GM12878 (cell line): ENCODE measurements at regions not wholly inside any gene's neighbourhood (a gene's known extent, or its start where the extent isn't known, plus 50 kb on each side); places are given as distances from the start of the nearest gene placed in this dataset.

Source experiments
- ATAC-seq: fragments of 200-7000 bp; cut with Tn5 transposase; 3 replicates; pipeline ENCODE4 v1.9.1; 2020; ENCODE audit warnings: mild to moderate bottlenecking, moderate library complexity
- BruUV-seq: library from RNA; stranded (reverse); fragments of 400-500 nt; replicated peaks from 2 replicates; lab custom pipeline; 2021; lab: Mats Ljungman, UMichigan
- CTCF ChIA-PET: fragments of 300-600 bp; sonication (Branson Sonifier 250); formaldehyde crosslinking; extraction: SDS; loops from one replicate; lab custom pipeline; 2021; ENCODE audit warnings: inconsistent platforms; lab: Yijun Ruan, JAX
- POLR2A ChIA-PET: fragments of 350-600 bp; formaldehyde crosslinking; extraction: SDS; loops from one replicate; lab custom pipeline; 2021; ENCODE audit warnings: inconsistent platforms; lab: Charles Lee
- RAD21 ChIA-PET: fragments of 300-600 bp; sonication (Branson Sonifier 250); formaldehyde crosslinking; loops from one replicate; lab custom pipeline; 2023; ENCODE audit warnings: antibody characterized with exemption; ENCODE audit not compliant: unreplicated experiment; lab: Charles Lee
- SMC1A ChIA-PET: fragments of 300-600 bp; sonication (Branson Sonifier 250); formaldehyde crosslinking; loops from one replicate; lab custom pipeline; 2023; ENCODE audit not compliant: unreplicated experiment, uncharacterized antibody; lab: Charles Lee
- DNase-seq: peaks from one replicate; pipeline ENCODE4 v3.0.0-alpha.2; 2011; ENCODE audit warnings: low read depth, low spot score
- FAIRE-seq: peaks from 3 replicates; lab custom pipeline; 2011; peaks lifted over from hg19 to GRCh38; lab: Jason Lieb, UNC
- H2AFZ ChIP-seq: 2 replicates; pipeline ENCODE4 v1.6.0; 2011; ENCODE audit warnings: low read depth, low read length, control low read depth; ENCODE audit not compliant: control insufficient read depth
- H3K27ac ChIP-seq: 2 replicates; pipeline ENCODE4 v1.5.1; 2011; ENCODE audit warnings: control low read depth; ENCODE audit not compliant: control insufficient read depth, insufficient read depth
- H3K27me3 ChIP-seq, 2 experiments: replicated peaks in 1 of 2; 2 replicates each; pipeline versions ENCODE4 v1.6.0 to v1.6.1; 2011; ENCODE audit warnings: low read length in 1 of 2; ENCODE audit not compliant: control insufficient read depth in 2 of 2, insufficient read depth in 2 of 2
- H3K36me3 ChIP-seq, 2 experiments: 2 replicates each; pipeline ENCODE4 v1.5.1; 2011; ENCODE audit warnings: low read length in 1 of 2; ENCODE audit not compliant: control insufficient read depth in 2 of 2, insufficient read depth in 2 of 2
- H3K4me1 ChIP-seq: 2 replicates; pipeline ENCODE4 v1.6.1; 2011; ENCODE audit warnings: mild to moderate bottlenecking, low read length, moderate library complexity, mixed read lengths; ENCODE audit not compliant: control insufficient read depth, insufficient read depth
- H3K4me2 ChIP-seq: 2 replicates; pipeline ENCODE4 v1.6.0; 2011; ENCODE audit warnings: control low read depth; ENCODE audit not compliant: control insufficient read depth, insufficient read depth
- H3K4me3 ChIP-seq: fragments of 200-600 bp; sonication (generic); 2 replicates; pipeline ENCODE4 v1.5.1; 2016
- H3K79me2 ChIP-seq: 2 replicates; pipeline ENCODE4 v1.6.0; 2011; ENCODE audit warnings: low read length; ENCODE audit not compliant: control insufficient read depth, insufficient read depth
- H3K9ac ChIP-seq: 2 replicates; pipeline ENCODE4 v1.8.0; 2011; ENCODE audit warnings: low read length, control low read depth, mixed read lengths; ENCODE audit not compliant: control insufficient read depth, insufficient read depth
- H3K9me3 ChIP-seq: replicated peaks from 3 replicates; pipeline ENCODE4 v1.5.1; 2011; ENCODE audit warnings: mild to moderate bottlenecking, low read length; ENCODE audit not compliant: control insufficient read depth, insufficient read depth
- H4K20me1 ChIP-seq: 2 replicates; pipeline ENCODE4 v1.6.0; 2011; ENCODE audit not compliant: control insufficient read depth, insufficient read depth
- IRF3 ChIP-seq: fragments of 450-650 bp; IDR thresholded peaks from 2 replicates; pipeline ENCODE4 v1.6.1; 2014; ENCODE audit warnings: mild to moderate bottlenecking
- MLLT1 ChIP-seq: fragments of 450-650 bp; IDR thresholded peaks from 2 replicates; pipeline ENCODE4 v1.6.1; 2016; ENCODE audit warnings: mild to moderate bottlenecking
- RB1 ChIP-seq: fragments of 450-650 bp; formaldehyde crosslinking; IDR thresholded peaks from 2 replicates; pipeline ENCODE4 v1.6.1; 2017; ENCODE audit warnings: mild to moderate bottlenecking, borderline replicate concordance
- ZBED1 ChIP-seq: IDR thresholded peaks from 2 replicates; pipeline ENCODE4 v1.6.1; 2016; ENCODE audit warnings: borderline replicate concordance
- ZBTB33 ChIP-seq: fragments of 450-650 bp; IDR thresholded peaks from 2 replicates; pipeline ENCODE4 v1.6.1; 2017; ENCODE audit warnings: mild to moderate bottlenecking
- ZNF207 ChIP-seq: fragments of 450-650 bp; IDR thresholded peaks from 2 replicates; pipeline ENCODE4 v1.6.1; 2014; ENCODE audit warnings: antibody characterized with exemption, mild to moderate bottlenecking, borderline replicate concordance
- ZNF687 ChIP-seq: fragments of 450-650 bp; IDR thresholded peaks from 2 replicates; pipeline ENCODE4 v1.6.1; 2017; ENCODE audit warnings: mild to moderate bottlenecking, moderate library complexity
- WGBS: methylation state at CpG from one replicate; pipeline ENCODE4 v1.1.6; 2016; ENCODE audit warnings: low lambda C conversion rate; ENCODE audit not compliant: insufficient replicate concordance, insufficient coverage; ENCODE audit errors: missing lambda C conversion rate; 5-methylcytosine and 5-hydroxymethylcytosine counted together
- in situ Hi-C: fragments of 300-500 bp; cut with MboI; formaldehyde crosslinking; loops from 9 replicates; pipeline ENCODE4 v1.14.3; 2018; ENCODE audit warnings: mixed read lengths
- intact Hi-C: fragments of 100-400 bp; cut with micrococcal nuclease; formaldehyde crosslinking; loops from one replicate; pipeline ENCODE4 v1.14.2; 2022; ENCODE audit not compliant: unreplicated experiment

GRCh38 chr16:54462771-54463170 lies 176.2 kb upstream of the IRX3 start:
- Histone ChIP-seq H3K79me2 (no peaks in the 10 kb centered on the region), H3K9me3 (no peaks in the 10 kb centered on the region), H3K4me2 (no peak overlapping the region), H3K9ac (no peak overlapping the region), H3K4me3 (no peak overlapping the region), H3K27me3 (no peaks in the 10 kb centered on the region), H3K4me1 (no peaks in the 10 kb centered on the region), H3K27ac (no peak overlapping the region), H2AFZ (no peak overlapping the region), H3K36me3 (no peaks in the 10 kb centered on the region), H4K20me1 (no peaks in the 10 kb centered on the region)
- ChIA-PET SMC1A (no interaction called here), RAD21 (no interaction called here), CTCF (no interaction called here), POLR2A (no interaction called here)
- DNase-seq (no peak), FAIRE-seq (no peak), ATAC-seq (no peak)
- TF ChIP-seq MLLT1 (no peak), RB1 (no peak), IRF3 (no peak), ZBED1 (no peak)
- intact Hi-C loops, result no loop called here
- no TSS peak for BruUV-seq
- in situ Hi-C loops, result no loop called here
- 25% methylated on average over 2 of the region's 2 CpGs for WGBS

GRCh38 chr16:54462151-54462651 lies 175.6 kb upstream of the IRX3 start:
- no peak for ATAC-seq
- Histone ChIP-seq H3K9ac (no peak overlapping the region), H2AFZ (no peak overlapping the region), H4K20me1 (no peaks in the 10 kb centered on the region), H3K36me3 (no peaks in the 10 kb centered on the region), H3K4me1 (no peaks in the 10 kb centered on the region), H3K4me2 (no peak overlapping the region), H3K9me3 (no peaks in the 10 kb centered on the region), H3K79me2 (no peaks in the 10 kb centered on the region), H3K27me3 (no peaks in the 10 kb centered on the region), H3K27ac (no peak overlapping the region), H3K4me3 (no peak overlapping the region)
- no peak for FAIRE-seq
- in situ Hi-C loops (no loop called here), intact Hi-C loops (no loop called here)
- ChIA-PET CTCF (no interaction called here), POLR2A (no interaction called here), SMC1A (interaction anchor here (1.0 kb wide), 1 partner anchor 9 kb away, joined by 3 read pairs; no protein-coding TSS in a partner anchor), RAD21 (no interaction called here)
- no TSS peak for BruUV-seq
- no peak for DNase-seq
- 21% methylated on average over 2 of the region's 2 CpGs for WGBS
- TF ChIP-seq ZNF207, result no peak
- no peak for TF ChIP-seq ZBTB33
- TF ChIP-seq ZNF687, result no peak
